GM12878 (cell line): ENCODE measurements at regions not wholly inside any gene's neighbourhood (a gene's known extent, or its start where the extent isn't known, plus 50 kb on each side); places are given as distances from the start of the nearest gene placed in this dataset.

Experiments
- ATAC-seq: fragments of 200-7000 bp; cut with Tn5 transposase; 3 replicates; pipeline ENCODE4 v1.9.1; 2020; ENCODE audit warnings: mild to moderate bottlenecking, moderate library complexity
- BruUV-seq: library from RNA; stranded (reverse); fragments of 400-500 nt; replicated peaks from 2 replicates; lab custom pipeline; 2021; lab: Mats Ljungman, UMichigan
- CTCF ChIA-PET: fragments of 300-600 bp; sonication (Branson Sonifier 250); formaldehyde crosslinking; extraction: SDS; loops from one replicate; lab custom pipeline; 2021; ENCODE audit warnings: inconsistent platforms; lab: Yijun Ruan, JAX
- POLR2A ChIA-PET: fragments of 350-600 bp; formaldehyde crosslinking; extraction: SDS; loops from one replicate; lab custom pipeline; 2021; ENCODE audit warnings: inconsistent platforms; lab: Charles Lee
- RAD21 ChIA-PET: fragments of 300-600 bp; sonication (Branson Sonifier 250); formaldehyde crosslinking; loops from one replicate; lab custom pipeline; 2023; ENCODE audit warnings: antibody characterized with exemption; ENCODE audit not compliant: unreplicated experiment; lab: Charles Lee
- SMC1A ChIA-PET: fragments of 300-600 bp; sonication (Branson Sonifier 250); formaldehyde crosslinking; loops from one replicate; lab custom pipeline; 2023; ENCODE audit not compliant: unreplicated experiment, uncharacterized antibody; lab: Charles Lee
- DNase-seq: peaks from one replicate; pipeline ENCODE4 v3.0.0-alpha.2; 2011; ENCODE audit warnings: low read depth, low spot score
- FAIRE-seq: peaks from 3 replicates; lab custom pipeline; 2011; peaks lifted over from hg19 to GRCh38; lab: Jason Lieb, UNC
- H2AFZ ChIP-seq: 2 replicates; pipeline ENCODE4 v1.6.0; 2011; ENCODE audit warnings: low read depth, low read length, control low read depth; ENCODE audit not compliant: control insufficient read depth
- H3K27ac ChIP-seq: 2 replicates; pipeline ENCODE4 v1.5.1; 2011; ENCODE audit warnings: control low read depth; ENCODE audit not compliant: control insufficient read depth, insufficient read depth
- H3K27me3 ChIP-seq, 2 experiments: replicated peaks in 1 of 2; 2 replicates each; pipeline versions ENCODE4 v1.6.0 to v1.6.1; 2011; ENCODE audit warnings: low read length in 1 of 2; ENCODE audit not compliant: control insufficient read depth in 2 of 2, insufficient read depth in 2 of 2
- H3K36me3 ChIP-seq, 2 experiments: 2 replicates each; pipeline ENCODE4 v1.5.1; 2011; ENCODE audit warnings: low read length in 1 of 2; ENCODE audit not compliant: control insufficient read depth in 2 of 2, insufficient read depth in 2 of 2
- H3K4me1 ChIP-seq: 2 replicates; pipeline ENCODE4 v1.6.1; 2011; ENCODE audit warnings: mild to moderate bottlenecking, low read length, moderate library complexity, mixed read lengths; ENCODE audit not compliant: control insufficient read depth, insufficient read depth
- H3K4me2 ChIP-seq: 2 replicates; pipeline ENCODE4 v1.6.0; 2011; ENCODE audit warnings: control low read depth; ENCODE audit not compliant: control insufficient read depth, insufficient read depth
- H3K4me3 ChIP-seq: fragments of 200-600 bp; sonication (generic); 2 replicates; pipeline ENCODE4 v1.5.1; 2016
- H3K79me2 ChIP-seq: 2 replicates; pipeline ENCODE4 v1.6.0; 2011; ENCODE audit warnings: low read length; ENCODE audit not compliant: control insufficient read depth, insufficient read depth
- H3K9ac ChIP-seq: 2 replicates; pipeline ENCODE4 v1.8.0; 2011; ENCODE audit warnings: low read length, control low read depth, mixed read lengths; ENCODE audit not compliant: control insufficient read depth, insufficient read depth
- H3K9me3 ChIP-seq: replicated peaks from 3 replicates; pipeline ENCODE4 v1.5.1; 2011; ENCODE audit warnings: mild to moderate bottlenecking, low read length; ENCODE audit not compliant: control insufficient read depth, insufficient read depth
- H4K20me1 ChIP-seq: 2 replicates; pipeline ENCODE4 v1.6.0; 2011; ENCODE audit not compliant: control insufficient read depth, insufficient read depth
- BHLHE40 ChIP-seq, 2 experiments: fragments of 450-650 bp in 1 of 2; IDR thresholded peaks; 2 replicates each; pipeline ENCODE4 v1.6.1; 2011 to 2017; ENCODE audit warnings: low read depth in 2 of 2, borderline replicate concordance in 1 of 2, improper control_type of control experiment in 1 of 2, low read length in 1 of 2, mild to moderate bottlenecking in 1 of 2
- EP300 ChIP-seq, 2 experiments: fragments of 150-350 bp in 1 of 2; IDR thresholded peaks; 2 replicates each; pipeline ENCODE4 v1.6.1; 2011 to 2012; ENCODE audit warnings: low read depth in 2 of 2, low read length in 2 of 2, borderline replicate concordance in 1 of 2, improper control_type of control experiment in 1 of 2, inconsistent platforms in 1 of 2; ENCODE audit not compliant: control insufficient read depth in 1 of 2
- ETV6 ChIP-seq, 2 experiments: fragments of 450-650 bp in 1 of 2; IDR thresholded peaks in 1 of 2; conservative IDR thresholded peaks in 1 of 2; 2 replicates each; pipeline ENCODE4 v1.6.1; 2014; ENCODE audit warnings: antibody characterized with exemption in 1 of 2, borderline replicate concordance in 1 of 2, low read depth in 1 of 2, mild to moderate bottlenecking in 1 of 2, moderate library complexity in 1 of 2
- JUNB ChIP-seq: IDR thresholded peaks from 2 replicates; pipeline ENCODE4 v1.6.1; 2016; ENCODE audit warnings: antibody characterized with exemption, mild to moderate bottlenecking
- LARP7 ChIP-seq: fragments of 450-650 bp; IDR thresholded peaks from 2 replicates; pipeline ENCODE4 v1.6.1; 2017; ENCODE audit warnings: mild to moderate bottlenecking
- MEF2B ChIP-seq: fragments of 450-650 bp; IDR thresholded peaks from 2 replicates; pipeline ENCODE4 v1.6.1; 2018; ENCODE audit warnings: mild to moderate bottlenecking, moderate library complexity; ENCODE audit not compliant: partially characterized antibody, poor library complexity, severe bottlenecking
- PAX5 ChIP-seq: IDR thresholded peaks from 2 replicates; pipeline ENCODE4 v1.6.1; 2011; ENCODE audit warnings: low read depth, low read length, borderline replicate concordance
- RB1 ChIP-seq: fragments of 450-650 bp; formaldehyde crosslinking; IDR thresholded peaks from 2 replicates; pipeline ENCODE4 v1.6.1; 2017; ENCODE audit warnings: mild to moderate bottlenecking, borderline replicate concordance
- RELA ChIP-seq: fragments of 450-650 bp; IDR thresholded peaks from 2 replicates; pipeline ENCODE4 v1.8.0; 2014; ENCODE audit warnings: borderline replicate concordance; ENCODE audit not compliant: partially characterized antibody
- TBL1XR1 ChIP-seq: IDR thresholded peaks from 2 replicates; pipeline ENCODE4 v1.6.1; 2012; ENCODE audit warnings: low read depth, low read length, improper control_type of control experiment
- TCF12 ChIP-seq: IDR thresholded peaks from 2 replicates; pipeline ENCODE4 v1.6.1; 2011; ENCODE audit warnings: low read depth, mild to moderate bottlenecking, low read length
- YBX1 ChIP-seq: fragments of 450-650 bp; IDR thresholded peaks from 2 replicates; pipeline ENCODE4 v1.6.1; 2016; ENCODE audit warnings: antibody characterized with exemption
- ZBED1 ChIP-seq: IDR thresholded peaks from 2 replicates; pipeline ENCODE4 v1.6.1; 2016; ENCODE audit warnings: borderline replicate concordance
- ZNF207 ChIP-seq: fragments of 450-650 bp; IDR thresholded peaks from 2 replicates; pipeline ENCODE4 v1.6.1; 2014; ENCODE audit warnings: antibody characterized with exemption, mild to moderate bottlenecking, borderline replicate concordance
- ZSCAN29 ChIP-seq: fragments of 450-650 bp; IDR thresholded peaks from 2 replicates; pipeline ENCODE4 v1.6.1; 2017; ENCODE audit warnings: mild to moderate bottlenecking, moderate library complexity
- WGBS: methylation state at CpG from one replicate; pipeline ENCODE4 v1.1.6; 2016; ENCODE audit warnings: low lambda C conversion rate; ENCODE audit not compliant: insufficient replicate concordance, insufficient coverage; ENCODE audit errors: missing lambda C conversion rate; 5-methylcytosine and 5-hydroxymethylcytosine counted together
- in situ Hi-C: fragments of 300-500 bp; cut with MboI; formaldehyde crosslinking; loops from 9 replicates; pipeline ENCODE4 v1.14.3; 2018; ENCODE audit warnings: mixed read lengths
- intact Hi-C: fragments of 100-400 bp; cut with micrococcal nuclease; formaldehyde crosslinking; loops from one replicate; pipeline ENCODE4 v1.14.2; 2022; ENCODE audit not compliant: unreplicated experiment

- no peak overlapping the region for H3K27ac ChIP-seq
- WGBS = 23% methylated on average over 2 of the region's 2 CpGs
- no TSS peak for BruUV-seq
- no peak for TF ChIP-seq EP300 (IDR thresholded peaks at IDR 0.05; ENCODE audit: borderline replicate concordance in 1 of 2, control insufficient read depth in 1 of 2, low read depth in 2 of 2, low read length in 2 of 2)
- no peak for TF ChIP-seq TCF12
- no peak for TF ChIP-seq ZNF207
- TF ChIP-seq JUNB = no peak
- TF ChIP-seq TBL1XR1 = no peak
- TF ChIP-seq LARP7 = no peak
- TF ChIP-seq MEF2B = no peak
- TF ChIP-seq ZSCAN29 = no peak
- TF ChIP-seq ETV6 (conservative IDR thresholded peaks at IDR 0.05 in 1 of 2, IDR thresholded peaks at IDR 0.05 in 1 of 2; ENCODE audit: borderline replicate concordance in 1 of 2, low read depth in 1 of 2) = no peak
- no peak for TF ChIP-seq PAX5
- no peak for TF ChIP-seq ZBED1
- no peak for TF ChIP-seq BHLHE40 (IDR thresholded peaks at IDR 0.05; ENCODE audit: borderline replicate concordance in 1 of 2, low read depth in 2 of 2, low read length in 1 of 2)
- no peak for TF ChIP-seq RB1
- no peak for TF ChIP-seq YBX1
- no peak for TF ChIP-seq RELA
- no peaks in the 10 kb centered on the region; the same call in 2 of the 3 replicates for H3K9me3 ChIP-seq
- H3K79me2 ChIP-seq = no peaks in the 10 kb centered on the region
- intact Hi-C loops (no loop called here), in situ Hi-C loops (no loop called here)
- H3K4me1 ChIP-seq = no peaks in the 10 kb centered on the region
- ChIA-PET CTCF (interaction anchor here (0.5 to 1.1 kb wide), 2 partner anchors 23 to 982 kb away, joined by 3 to 4 read pairs; no protein-coding TSS in a partner anchor), RAD21 (no interaction called here), SMC1A (interaction anchor here (2.4 kb wide), 1 partner anchor 11 kb away, joined by 8 read pairs; no protein-coding TSS in a partner anchor), POLR2A (no interaction called here)
- H3K36me3 ChIP-seq = no peaks in the 10 kb centered on the region
- H3K9ac ChIP-seq = no peak overlapping the region
- no peak for DNase-seq
- no peak overlapping the region for H2AFZ ChIP-seq
- no peak overlapping the region for H3K4me3 ChIP-seq
- no peak overlapping the region for H3K4me2 ChIP-seq
- FAIRE-seq = no peak
- H4K20me1 ChIP-seq = no peaks in the 10 kb centered on the region
- H3K27me3 ChIP-seq = no peaks in the 10 kb centered on the region
- no peak for ATAC-seq
These were observed 52.1 kb upstream of the ECI2 start for GRCh38 chr6:4187480-4187879.
